ENCODE measurements at regions not wholly inside any gene's neighbourhood (a gene's known extent, or its start where the extent isn't known, plus 50 kb on each side); places are given as distances from the start of the nearest gene placed in this dataset.

- no peak for DNase-seq
These were observed 161.4 kb downstream of the METTL4 start for GRCh38 chr18:2409906-2410305.

GRCh38 chr18:2410688-2411087 lies 160.6 kb downstream of the METTL4 start:
- no peak for DNase-seq

GRCh38 chr18:2411381-2411960 lies 159.8 kb downstream of the METTL4 start:
- DNase-seq, result no peak

DNA sequence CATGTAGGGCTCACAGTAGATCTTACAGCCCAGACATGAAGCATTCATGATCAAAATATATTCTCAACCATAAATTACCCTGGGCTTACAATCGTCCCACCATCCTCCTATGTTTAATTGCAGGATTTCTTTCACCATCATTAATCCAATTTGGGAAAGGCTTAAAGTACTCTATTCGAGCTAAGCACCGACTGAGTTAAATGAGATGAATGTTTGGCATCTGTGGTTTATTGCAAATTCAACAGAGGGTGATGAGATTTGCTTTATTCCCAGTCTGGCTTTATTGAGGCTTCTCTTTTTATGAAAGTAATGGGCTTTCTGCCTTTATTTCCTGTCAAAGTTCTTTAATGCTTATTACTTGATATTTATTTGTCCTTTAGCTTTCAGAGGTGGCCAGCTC lies 159.0 kb downstream of the METTL4 start:
- DNase-seq, result no peak

- DNase-seq, result no peak
These were observed 158.1 kb downstream of the METTL4 start for GRCh38 chr18:2412996-2413751.

- DNase-seq, result no peak
These were observed 157.1 kb downstream of the METTL4 start for GRCh38 chr18:2414235-2414634.

DNA sequence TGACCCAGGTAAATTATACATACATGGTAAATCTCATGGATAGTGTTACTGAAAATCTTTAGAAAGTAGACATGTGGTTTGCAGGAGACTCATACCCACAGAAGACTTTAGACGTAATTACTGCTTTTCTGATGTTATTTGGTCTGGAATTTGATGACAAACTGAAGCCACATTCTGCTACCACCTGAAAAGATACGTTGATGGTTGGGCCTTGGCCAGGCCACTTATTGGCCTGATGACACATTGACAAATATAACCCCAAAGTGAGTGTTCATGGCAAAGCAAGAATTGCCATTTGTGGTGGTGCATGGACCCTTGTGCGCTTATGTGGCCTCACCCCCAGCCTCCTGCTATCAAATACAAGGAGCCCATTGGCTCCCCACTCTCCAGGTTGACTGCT lies 155.6 kb downstream of the METTL4 start:
- DNase-seq, result no peak

- no peak for DNase-seq
These were observed 153.3 kb downstream of the METTL4 start for GRCh38 chr18:2417861-2418610.

DNA sequence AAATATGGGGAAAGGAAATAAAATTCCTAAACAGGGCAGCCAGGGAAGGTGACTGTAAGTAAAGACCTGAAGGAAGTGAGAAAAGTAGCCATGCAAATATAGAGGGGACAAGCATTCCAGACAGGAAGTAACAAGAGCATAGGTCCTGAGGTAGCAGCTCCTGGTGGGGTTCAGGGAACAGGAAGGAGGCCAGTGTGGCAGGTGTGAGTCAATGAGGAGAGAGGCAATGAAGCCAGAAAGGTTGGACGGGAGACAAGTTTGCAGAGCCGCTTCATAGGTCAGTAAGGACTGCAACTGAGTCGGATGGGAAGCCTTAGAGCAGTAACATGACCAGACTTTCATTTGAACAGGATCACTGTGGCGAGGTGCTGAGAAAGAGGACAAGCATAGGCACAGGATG lies 150.9 kb downstream of the METTL4 start:
- DNase-seq, result no peak

GRCh38 chr18:2423761-2424160 lies 147.5 kb downstream of the METTL4 start:
- no peak for DNase-seq

DNA sequence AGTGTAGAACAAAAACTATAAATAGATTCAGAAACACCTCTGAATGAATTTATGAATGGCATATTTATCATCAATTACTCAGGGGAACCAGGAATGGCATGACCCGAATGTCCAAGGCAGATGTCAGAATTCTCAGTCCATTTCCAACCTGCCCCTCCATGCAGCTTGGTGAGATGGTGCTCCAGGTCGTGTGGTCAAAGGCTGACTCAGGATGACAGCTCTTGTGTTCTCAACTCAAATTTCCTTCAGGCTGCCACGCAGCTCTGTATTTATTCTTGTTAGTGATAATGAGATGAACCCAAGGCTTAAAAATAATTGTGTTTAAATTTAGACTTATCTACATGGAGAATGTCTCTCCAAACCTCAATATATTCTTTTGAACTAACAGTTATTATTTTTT lies 146.9 kb downstream of the METTL4 start:
- no peak for DNase-seq

DNA sequence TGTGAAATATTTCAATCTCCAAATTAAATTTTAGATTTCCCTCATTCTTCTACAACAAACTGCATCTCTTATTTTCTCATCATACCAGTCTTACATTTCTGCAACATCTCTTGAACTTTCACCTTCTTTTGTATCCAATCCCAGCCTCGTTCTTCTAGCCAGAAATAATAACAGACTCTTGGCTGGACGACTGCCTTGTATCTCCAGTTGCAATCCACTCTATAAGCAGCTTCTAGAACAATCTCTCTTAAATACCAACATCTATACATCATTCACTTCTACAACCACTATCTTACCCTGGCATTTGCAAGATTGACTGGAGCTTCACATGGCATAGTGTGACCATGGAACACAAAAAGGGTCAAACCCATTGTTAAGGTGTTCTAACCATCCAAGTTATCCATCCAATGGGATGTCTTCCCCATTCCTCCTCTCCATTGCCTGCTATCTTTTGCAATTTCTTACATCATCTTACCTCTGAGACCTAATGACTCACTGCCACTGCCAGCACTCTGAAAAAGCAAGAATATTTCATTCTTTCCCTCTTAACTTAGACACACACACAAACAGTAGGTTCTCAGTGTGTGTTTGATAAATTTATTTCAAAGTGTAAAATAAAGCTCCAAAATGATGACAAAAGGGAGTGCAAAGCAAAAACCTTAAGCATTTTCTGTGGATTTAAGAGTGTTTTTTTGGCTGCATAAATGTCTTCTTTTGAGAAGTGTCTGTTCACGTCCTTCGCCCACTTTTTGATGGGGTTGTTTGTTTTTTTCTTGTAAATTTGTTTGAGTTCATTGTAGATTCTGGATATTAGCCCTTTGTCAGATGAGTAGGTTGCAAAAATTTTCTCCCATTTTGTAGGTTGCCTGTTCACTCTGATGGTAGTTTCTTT lies 145.6 kb downstream of the METTL4 start:
- no peak for DNase-seq

DNA sequence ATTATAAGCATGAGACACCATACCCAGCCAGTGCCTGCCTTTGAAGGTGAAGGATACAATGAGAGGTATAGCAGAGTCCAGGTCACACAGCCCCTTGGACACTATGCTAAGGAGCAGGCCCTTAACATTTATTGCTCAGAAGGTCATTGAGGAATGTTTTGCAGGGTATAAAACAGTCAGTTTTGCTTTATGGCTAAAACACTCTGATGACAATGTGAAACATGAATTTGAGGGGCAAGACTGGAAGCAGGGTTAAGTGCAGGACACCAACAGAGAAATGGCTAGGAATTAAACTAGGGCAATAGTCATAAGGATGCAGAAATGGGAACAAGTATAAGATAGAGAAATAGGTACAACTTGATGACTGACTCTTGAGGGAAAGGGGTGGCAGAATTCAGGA lies 141.1 kb downstream of the METTL4 start:
- DNase-seq, result no peak

DNA sequence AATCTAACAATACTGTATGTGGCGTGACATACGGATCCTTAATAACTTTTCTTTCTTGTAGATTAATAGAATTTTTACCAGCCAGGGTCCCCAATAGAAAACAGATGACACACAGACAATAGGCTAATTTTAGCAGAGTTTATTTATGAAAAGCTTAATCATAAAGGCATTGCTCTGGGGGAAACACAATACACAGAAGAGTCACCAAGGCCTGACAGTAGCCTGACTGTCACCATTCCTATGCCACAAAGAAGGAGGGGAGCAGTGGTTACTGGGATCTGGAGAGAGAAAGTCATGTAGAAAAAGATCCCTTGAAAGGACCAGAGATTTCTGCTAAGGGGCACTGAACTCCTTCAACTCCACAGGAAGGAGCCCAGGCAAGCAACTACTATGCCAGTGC lies 139.5 kb downstream of the METTL4 start:
- no peak for DNase-seq

DNA sequence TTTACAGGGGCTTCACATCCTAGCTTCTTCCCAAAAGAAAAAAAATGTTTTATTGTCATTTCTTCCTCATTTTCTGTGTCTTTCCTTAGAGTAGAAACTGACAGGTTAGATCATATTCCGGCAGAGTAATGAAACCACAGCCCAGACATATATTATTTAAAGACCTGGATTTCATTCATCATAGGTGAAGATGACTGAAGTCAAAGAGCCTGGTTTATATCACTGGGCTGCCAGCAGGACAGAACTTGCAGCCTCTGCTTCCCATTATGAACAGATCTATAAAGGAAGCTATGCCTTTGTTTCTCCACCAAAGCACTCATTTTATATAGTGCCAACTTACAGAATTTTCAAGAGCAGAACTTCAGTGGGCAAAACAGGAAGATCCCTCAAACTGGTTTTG lies 137.9 kb downstream of the METTL4 start:
- DNase-seq, result no peak

DNA sequence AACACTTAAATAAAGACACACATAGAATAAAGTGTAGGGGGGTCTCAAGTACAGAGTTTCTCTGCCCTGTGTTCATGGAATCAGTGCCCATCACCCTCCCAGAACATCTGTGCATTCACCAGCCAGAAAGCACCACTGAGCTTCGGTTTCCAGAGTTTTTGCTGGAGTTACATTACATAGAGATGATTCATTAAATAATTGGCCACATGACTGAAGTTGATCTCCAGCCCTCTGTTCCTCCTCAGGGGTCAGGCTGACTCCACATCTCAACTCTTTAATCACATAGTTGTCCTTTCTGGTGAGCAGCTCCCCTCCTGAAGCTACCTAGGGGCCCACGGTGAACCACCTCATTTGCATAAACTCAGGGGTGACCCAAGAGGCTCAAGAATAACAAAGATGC lies 129.8 kb downstream of the METTL4 start:
- no peak for DNase-seq

- DNase-seq, result no peak
These were observed 129.3 kb downstream of the METTL4 start for GRCh38 chr18:2442006-2442405.

DNA sequence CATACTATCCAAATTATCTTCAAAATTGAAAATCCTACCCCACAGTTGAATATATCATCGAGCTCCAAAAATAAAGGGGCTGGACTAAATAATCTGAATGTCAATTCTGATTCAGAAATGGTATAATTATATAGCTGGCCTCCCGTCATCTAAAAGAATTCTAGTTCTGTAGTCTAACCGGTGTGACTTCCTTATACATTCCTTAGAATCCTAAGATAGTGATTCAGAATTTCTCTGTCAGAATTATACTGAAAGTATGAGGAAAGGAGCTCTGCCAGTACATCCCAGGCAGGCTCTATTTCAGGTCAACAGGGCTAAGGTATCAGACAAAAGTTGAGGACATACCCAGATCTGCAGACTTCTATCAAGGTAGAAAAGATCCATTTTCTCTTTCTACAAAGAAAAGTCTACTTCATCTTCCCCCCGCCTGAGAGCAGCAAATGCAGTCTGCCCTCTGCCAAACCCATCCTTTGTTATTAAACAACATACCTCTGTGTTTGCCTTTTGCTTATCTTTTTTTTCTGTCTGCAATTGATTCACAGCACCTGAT lies 128.5 kb downstream of the METTL4 start:
- no peak for DNase-seq

GRCh38 chr18:2444201-2444875 lies 127.0 kb downstream of the METTL4 start:
- DNase-seq, result no peak

DNA sequence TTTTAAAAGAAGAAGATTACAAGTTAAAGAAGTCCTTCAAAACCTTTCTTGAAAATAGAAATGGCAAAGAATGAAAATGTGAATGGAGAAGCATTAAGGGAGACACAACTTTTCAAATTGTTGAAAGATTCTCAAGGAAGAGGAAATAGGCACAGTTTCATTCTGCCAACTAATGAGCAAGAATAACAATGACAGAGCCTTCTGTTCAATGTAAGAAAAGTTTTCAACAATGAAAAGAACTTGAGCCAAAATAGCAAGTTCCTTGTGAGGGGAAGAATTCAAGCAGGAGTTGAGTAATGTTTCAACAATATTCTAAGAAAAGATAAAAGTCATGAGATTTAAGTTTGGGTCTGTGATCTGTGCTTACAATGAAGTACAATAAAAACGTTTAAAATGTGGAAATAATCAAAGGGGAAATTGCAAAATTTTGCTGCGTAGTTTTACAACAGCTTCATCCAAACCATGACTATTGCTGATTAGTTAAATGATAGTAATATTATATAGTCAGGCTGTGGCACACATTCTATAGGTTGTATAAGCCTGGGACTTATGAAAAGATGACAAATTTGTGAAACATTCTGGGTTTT lies 122.6 kb downstream of the METTL4 start:
- no peak for DNase-seq

DNA sequence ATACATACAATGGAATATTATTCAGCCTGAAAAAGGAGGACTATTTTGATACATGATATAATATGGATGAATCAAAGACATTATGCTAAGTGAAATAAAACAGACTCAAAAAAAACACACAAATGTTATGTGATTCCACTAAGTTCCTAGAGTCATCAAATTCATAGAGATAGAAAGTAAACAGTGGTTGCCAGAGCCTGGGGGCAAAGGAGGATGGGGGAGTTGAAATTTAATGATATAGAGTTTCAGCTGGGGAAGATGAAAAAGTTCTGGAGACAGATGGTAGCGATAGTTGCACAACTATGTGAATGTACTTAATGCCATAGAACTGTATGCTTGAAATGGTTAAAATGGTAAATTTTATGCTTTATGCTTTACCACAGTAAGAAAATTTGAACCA lies 119.7 kb downstream of the METTL4 start:
- DNase-seq, result no peak

DNA sequence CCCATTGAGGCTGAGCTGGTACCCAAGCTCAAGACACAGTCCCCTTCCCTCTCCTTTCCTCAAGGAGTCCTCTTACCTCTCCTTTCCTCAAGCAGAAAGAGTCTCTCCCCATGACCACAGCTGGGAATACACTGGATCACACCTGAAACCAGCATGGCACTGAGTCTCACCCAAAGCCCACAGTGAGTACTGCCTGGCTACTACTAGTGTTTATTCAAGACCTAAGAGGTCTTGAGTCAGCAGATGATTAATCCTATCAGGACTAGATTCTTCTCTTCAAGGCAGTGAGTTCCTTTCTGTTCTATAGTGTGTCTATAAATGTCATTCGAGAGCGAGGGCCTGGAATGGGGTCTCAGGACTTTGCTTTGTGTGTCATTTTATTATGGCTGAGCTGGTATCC lies 111.4 kb downstream of the METTL4 start:
- DNase-seq, result no peak
